ENCODE measurements at regions not wholly inside any gene's neighbourhood (a gene's known extent, or its start where the extent isn't known, plus 50 kb on each side); places are given as distances from the start of the nearest gene placed in this dataset.

DNA sequence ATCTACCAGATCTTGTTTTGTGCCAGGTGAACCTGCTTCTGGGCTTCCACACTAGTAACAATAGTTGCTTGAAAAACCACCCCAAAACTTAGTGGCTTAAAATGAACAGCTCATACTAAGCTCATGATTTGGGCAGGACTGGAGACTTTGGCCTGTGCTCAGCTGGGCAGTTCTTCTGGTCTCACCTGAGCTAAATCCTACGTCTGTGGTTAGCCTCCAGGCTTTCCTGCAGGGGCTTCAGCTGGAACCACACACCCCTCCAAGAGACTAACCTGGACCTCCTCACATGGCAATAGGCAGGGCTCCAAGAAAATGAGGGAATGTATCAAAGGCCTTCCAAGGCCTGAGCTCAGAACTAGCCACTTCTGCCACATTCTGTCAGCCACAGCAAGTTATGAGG is 144.1 kb downstream of the CD8B2 start:
- no peak for DNase-seq

DNA sequence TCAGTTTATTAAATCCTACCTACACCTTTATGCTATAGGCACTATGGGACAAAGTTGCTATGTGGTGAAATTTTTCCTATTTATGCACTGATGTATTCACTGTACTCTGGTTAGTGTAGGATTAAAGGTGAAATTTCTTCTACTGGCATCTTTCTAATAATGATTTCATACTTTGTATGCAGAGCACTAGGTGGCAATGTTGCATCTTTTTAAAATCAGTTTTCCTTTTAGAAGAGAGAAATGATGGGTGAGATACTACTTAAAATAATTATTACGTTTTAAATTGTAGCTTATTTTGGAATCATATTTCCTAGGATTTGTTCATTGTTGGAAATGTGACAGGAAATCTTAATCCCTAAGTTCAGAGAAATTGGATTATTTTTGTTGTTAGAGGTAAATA is 150.9 kb downstream of the CD8B2 start:
- no peak for DNase-seq

DNA sequence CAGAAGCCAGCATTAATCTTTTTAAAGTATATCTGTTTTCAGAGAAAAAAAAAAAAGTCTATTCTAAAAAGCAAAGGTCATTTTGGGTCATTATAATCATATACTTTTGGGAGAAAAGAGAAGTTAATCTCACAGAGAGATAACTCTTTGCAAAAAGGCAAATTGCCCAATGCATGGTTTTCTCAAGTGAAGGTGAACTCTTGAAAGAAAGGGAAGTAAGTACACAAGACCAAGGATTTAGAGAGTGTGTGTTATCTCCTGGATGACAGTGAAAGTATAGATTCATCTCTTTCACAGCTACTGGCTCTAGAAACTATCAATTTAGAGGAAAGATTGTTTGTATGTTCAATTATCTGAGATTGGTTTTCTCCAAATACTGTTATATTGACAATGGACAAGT is 151.4 kb downstream of the CD8B2 start:
- no peak for DNase-seq

DNA sequence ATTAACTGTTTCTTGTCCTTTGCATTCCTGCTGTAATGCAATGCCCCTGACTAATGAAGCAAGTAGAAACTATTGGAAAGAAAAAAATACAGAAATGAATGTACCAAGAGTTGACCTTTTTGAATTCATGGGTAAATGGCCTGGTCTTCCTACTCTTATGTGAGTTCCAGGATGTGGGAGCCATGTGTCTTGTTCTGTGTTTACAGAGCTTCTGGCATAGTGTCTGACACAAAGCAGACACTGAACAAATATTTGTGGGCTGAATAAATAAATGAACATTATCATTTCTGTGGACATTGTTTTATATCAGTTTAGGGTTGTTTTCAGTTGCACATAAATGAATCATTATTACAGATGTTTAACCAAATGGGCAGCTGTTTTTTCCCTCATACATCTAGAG is 155.5 kb downstream of the CD8B2 start:
- no peak for DNase-seq

DNA sequence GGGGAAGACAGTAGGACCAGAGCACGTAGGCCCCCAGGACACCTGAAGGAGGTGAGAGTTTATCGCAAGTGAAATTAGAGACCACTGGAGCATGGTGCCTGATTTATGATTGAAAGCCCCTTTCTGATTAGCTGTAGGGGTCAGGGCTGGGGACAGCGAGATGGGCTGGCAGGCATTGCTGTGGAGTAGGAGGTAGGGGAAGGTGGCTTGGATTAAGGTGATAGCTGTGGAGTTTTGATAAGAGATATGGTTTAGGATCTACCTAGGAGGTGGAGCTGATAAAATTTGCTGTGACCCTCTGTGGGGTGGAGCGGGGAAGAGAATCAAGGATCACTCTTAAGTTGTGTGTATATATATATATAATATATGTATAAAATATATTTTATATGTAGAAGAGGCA is 157.5 kb downstream of the CD8B2 start:
- DNase-seq = no peak

DNA sequence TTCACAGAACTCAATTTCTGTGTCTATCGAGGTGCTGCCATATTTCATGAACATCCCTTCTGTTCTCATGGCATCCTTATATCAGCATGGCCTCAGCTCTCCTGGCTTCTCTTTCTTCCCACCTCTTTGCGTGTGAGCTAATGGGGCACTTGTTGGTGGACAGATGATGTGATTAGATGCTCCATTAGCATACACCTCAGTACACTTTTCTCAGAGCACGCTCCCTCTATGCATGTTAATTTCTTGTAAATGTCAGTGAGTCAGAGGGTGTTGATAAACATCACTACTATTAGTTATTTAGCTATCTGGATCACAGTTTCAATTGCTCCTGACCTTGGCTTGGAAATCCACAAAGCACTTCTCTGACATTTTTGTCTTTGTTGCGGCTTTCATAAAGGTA is 159.4 kb downstream of the CD8B2 start:
- DNase-seq = no peak

DNA sequence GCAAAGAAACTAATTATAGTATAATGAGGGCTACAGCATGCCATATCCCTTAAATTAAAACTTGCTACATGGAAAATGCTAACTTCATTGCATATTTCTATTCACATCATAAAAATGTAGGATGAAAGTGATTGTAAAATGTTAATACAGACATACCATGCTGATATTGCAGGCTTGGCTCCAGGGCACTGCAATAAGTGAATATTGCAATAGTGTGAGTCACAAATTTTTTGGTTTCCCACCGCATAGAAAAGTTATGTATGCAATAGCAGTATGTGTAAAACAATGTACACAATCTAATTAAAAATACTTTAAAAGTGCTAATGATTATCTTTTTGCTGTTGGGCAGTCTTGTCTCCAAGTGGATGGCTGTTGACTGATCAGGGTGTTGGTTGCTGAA is 162.1 kb downstream of the CD8B2 start:
- no peak for DNase-seq

DNA sequence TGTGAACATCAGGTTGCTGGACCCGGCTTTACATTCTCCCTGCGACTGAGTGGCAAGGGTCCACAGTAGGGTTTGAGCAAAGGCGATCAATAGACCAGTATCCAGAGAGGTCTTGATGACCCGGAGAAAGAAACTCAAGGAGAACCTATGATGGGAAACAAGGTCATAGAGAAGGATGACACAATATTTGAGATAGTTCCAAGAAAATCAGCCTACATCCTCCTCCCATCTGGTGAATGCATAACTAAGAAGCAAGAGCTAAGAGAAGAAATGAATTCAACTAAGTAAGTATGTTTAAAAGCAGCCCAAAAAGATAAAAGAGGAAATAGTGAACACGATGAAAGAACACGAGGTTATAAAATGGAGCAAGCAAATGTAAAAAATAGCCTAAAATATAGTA is 166.3 kb downstream of the CD8B2 start:
- DNase-seq = no peak

DNA sequence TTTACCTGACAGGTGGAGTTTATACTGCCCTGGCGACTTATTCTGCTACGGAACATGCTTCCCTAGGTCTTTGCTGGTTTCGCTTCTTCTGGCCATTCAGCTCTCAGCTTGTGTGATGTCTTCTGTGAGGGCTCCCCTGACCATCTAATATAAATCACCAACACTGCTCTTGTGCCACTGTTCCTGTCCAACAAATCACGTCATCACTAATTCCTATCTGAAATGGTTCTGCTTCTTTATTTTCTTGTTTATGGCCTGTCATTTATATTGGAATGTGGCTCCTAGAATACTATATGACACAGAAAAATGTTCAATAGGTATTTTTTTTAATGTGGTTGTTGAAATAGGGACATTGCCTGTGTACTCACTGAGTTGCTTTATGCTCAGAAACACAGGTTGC is 171.5 kb downstream of the CD8B2 start:
- DNase-seq = no peak

DNA sequence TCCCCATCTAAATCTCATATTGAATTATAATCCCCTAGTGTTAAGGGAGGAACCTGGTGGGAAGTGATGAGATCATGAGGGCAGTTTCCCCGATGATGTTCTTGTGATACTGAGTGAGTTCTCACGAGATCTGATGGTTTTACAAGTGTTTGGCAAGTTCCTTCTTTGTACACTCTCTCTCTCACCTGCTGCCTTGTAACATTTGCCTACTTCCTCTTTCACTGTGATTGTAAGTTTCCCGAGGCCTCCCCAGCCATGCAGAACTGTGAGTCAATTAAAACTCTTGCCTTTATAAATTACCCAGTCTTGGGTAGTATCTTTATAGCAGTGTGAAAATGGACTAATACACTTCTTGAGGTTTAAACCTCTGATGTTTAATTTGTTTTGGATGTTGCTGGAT is 177.5 kb downstream of the CD8B2 start:
- no peak for DNase-seq

DNA sequence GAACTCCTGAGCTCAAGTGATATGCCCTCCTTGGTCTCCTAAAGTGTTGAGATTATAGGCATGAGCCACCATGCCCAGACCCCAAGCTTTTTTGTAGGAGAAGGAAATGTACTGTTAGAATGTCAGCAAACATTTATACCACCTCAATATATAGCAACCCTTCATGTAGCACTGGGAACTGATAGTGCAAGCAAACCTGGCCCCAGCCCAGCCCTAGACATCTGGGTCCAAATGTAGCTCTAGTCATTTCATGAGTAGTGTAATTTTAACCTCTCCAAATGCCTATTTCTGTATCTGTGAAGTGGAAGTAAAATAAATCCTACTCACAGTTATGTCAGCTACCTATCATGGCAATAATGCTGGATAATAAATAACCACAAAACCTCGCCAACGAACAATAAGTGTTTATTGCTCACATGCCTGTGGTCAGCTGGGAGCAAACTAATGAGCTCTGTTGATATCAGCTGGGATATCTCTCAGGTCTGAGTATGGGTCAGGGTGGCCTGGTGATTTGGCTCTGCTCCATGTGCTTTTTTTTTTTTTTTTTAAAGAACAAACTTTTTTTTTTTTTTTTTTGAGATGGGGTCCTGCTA is 180.4 kb downstream of the CD8B2 start:
- DNase-seq = no peak

DNA sequence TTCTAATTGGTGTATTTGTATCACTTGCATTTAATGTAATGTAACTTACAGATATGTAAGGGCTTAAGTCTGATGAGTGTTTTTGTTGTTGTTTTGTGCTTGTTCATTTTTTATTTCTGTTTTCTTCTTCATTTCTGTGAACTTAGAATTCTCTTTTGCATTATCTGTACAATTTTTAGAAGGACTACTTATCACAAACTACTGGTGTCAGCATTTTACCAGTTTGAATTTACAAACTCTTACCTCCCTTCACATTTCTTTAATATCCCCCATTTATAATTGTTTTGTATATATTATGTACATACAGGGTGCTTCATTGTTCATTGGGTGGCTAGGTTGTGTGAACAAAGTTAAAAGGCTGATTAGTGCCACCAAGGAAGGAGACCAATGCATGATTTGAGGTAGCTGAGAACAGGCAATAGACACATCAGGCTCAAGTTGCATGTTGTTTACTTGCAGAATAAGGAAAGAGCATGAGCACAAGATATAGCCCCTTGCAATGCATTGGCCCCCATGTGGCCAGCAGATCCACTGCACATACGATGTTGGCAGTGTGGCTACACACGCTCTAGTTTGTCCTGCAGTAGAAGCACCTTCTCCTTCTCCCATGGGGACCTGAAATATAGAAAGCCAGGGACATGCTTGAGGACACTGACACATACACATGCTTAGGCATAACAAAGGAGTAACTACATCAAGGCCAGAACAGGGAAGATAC is 198.2 kb downstream of the CD8B2 start:
- no peak for DNase-seq

DNA sequence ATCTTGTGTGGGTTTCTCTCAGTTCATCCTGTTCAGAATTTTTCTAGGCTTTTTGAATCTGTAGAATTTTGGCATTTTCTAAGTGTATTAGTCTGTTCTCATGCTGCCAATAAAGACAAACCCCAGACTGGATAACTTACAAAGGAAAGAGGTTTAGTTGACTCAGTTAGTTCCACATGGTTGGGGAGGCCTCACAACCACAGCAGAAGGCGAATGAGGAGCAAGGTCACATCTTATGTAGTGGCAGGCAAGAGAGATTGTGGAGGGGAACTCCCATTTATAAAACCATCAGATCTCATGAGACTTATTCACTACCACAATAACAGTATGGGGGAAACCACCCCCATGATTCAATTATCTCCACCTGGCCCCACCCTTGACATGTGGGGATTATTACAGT is 199.2 kb downstream of the ST6GAL2 start:
- DNase-seq = no peak

DNA sequence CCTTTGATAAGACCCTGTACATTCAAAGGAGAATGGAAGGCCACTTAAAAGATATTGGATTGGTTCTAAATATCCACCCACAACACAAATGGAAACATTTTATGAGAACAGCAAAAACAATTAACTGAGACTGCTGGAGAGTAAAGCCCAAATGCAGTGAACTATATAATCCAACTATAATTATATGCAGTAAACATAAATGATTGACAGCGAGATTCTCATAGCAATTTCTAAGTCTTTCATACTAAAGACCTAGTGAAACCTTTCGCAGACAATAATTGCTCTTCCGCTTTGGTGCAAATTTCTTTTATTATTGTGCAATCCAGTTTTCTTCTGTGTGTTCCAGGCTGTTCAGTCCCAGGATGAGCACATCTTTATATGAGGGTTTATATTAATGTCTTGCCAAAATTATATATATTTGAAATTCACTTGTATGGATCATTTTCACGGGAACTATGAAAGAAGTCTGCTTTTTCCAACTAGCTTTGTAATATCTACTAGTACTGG is 190.9 kb downstream of the ST6GAL2 start:
- no peak for DNase-seq

DNA sequence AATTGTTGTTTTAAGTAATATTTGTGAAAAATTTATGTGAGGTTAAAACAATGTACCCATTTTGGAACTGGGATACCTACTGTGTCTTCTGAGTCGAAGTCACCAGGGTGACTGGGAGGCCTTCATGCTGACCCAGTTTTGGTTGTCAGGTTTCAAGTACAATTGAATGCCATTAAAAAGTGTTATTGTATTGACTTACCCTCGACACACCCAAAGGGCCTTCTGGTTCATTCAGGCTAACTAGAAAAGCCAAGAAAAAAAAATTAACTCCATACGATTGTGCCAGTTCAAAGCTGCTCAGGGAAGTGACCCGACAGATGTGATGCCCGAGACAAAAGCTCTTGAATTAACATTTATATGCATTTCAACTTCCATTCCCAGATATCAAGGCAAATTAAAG is 190.0 kb downstream of the ST6GAL2 start:
- DNase-seq = no peak

DNA sequence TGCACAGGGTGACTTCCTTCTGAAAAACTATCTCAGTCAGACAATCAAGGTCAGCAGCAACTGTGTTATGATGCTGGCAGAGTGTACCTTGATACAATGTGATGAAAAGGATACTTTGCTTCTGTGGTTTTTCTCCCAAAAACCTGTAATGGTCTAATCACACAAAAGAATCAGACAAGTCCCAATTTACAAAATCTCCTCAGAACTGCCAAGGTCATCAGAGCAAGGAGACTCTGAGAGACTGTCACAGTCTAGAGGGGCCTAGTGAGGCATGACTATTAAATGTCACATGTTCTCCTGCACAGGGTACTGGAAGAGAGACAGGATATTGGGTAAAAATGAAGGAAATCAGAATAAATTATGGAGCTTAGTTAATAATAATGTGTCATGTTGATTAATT is 185.4 kb downstream of the ST6GAL2 start:
- no peak for DNase-seq

DNA sequence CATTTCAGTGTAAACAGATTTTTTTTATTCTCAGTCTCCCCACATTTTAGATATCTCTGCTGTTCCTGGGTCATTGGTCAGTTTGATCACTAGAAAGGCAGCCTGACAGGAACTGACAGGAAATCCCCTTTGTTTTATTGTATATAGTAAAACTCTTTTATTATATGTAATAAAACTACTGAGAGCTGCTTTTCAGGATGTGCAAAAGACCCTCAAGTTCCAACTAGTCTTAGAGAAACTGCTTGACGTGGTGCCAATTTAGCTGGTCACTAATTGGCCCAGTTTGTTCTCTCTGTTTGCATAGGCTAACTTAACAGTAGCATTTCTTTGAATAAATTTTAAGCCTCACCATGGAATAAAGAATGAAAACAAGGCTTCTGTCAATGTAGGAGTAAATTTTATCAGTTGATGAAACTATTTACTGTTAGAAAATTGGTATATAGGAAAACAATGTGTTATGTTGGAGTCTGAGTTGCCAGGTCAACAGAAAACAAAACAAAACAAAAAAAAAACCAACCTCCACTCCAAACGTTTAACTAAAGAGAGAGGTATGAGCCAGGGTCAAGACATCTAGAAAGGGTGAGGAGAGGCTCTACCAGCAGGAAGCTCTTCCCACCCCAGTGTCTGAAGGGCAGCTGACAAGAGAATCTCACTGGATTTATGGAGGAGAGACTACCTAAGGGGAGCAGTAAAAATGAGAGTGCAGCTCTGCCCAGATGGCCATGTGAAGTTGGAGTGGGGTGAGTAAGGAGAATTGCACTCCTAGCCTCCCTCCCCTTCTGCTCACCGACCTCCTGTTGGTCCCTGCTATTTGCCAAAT is 184.6 kb downstream of the ST6GAL2 start:
- DNase-seq = no peak

DNA sequence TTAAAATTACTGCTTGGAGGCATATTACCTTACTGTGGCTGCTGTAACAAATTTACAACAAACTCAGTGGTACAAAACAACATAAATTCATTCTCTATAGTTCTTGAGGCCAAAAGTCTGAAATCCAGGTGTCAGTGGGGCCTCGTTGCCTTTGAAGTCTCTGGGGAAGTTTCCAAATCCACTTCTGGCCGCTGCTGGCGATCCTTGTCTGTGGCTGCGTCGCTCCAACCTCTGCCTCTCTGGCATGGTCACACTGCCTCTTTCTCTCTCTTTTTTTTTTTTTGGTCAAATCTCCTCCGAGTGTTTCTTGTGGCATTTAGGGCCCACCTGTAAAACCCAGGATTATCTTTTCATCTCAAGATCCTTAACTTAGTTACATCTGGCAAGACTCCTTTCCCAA is 182.8 kb downstream of the ST6GAL2 start:
- no peak for DNase-seq

DNA sequence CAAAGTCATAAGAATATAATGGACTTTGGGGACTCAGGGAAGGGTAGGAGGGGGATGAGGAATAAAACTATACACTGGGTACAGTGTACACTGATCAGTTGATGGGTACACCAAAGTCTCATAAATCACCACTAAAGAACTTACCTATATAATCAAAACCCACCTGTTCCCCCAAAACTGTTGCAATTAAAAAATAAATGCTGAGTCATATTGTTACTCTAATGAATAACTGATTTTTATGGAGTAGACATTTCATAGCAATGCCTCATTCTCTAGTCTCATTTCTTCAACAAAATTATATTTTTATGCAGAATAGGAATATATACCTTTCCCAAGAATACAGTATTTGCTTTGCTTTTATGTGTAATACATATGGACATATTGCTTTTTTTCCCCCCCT is 181.2 kb downstream of the ST6GAL2 start:
- DNase-seq = no peak

DNA sequence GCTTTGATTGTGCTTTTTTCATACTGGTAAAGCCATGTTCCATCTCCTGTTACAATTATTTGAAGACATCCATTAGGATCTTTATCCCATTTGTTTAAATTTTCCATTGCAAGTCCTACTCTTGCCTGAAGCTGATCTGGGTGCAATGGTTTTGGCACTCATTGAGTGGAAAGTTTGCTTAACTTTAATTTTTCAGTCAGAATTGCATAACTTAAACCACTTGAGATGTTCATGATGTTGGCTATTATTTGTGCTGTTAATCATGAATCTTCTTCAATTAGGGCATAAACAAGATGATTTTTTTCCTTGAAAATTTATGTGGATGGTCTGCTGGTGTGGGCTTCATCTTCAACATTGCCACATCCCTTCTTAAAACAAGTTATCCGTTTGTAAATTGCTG is 180.1 kb downstream of the ST6GAL2 start:
- DNase-seq = no peak

DNA sequence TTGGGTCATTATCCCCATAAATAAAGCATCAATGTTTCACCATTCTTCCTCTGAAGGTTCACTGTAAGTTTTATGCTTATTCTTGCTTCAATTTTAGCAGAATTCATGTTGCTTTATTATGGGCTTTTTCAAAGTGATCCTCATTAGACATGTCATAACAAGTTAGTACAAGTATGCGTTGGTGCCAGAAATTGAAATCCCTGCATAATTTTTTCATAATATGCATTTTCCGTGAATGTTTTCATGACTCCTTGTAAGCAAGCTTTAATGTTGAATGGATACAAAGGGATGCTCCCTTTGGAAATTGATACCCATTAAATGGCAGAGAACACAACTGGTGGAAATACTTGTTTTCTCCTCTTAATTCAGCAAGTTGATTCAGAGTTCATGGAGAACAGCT is 179.7 kb downstream of the ST6GAL2 start:
- DNase-seq = no peak

DNA sequence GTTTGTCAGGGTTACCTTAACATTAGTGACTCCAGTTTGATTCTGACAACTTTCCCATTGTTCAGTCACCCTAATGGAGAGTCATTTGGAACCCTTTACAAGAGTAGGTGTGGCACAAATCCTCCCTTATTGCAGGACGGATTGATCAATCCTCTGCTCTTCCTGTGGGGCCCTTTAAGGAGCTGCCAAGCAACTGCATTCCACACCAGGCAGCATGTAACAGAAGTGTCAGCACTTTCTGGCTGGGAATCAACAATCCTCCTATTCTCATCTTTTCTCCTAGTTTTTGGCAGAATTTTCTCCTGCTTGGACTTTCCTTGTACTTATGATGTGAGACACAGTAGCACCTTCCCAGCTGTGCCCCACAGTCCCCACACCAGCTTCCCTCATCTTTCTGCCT is 177.8 kb downstream of the ST6GAL2 start:
- DNase-seq = no peak

DNA sequence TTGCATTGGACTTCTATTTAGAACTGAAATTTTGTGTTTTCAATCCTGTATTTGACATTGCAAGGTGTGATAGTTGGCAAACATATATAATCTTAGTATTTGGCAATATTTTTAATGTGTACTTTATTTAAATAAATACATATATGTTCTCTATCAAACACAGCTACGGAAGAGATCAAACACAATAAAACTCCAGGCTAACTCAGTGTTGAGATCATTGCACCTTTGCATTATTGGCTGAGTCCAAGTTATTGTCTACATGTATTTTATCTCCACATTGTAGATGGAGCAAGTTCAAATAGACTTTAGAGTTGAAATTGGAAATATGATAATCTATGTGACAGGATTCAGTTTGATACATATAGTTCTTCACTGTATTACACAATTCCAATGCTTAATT is 176.7 kb downstream of the ST6GAL2 start:
- DNase-seq = no peak

DNA sequence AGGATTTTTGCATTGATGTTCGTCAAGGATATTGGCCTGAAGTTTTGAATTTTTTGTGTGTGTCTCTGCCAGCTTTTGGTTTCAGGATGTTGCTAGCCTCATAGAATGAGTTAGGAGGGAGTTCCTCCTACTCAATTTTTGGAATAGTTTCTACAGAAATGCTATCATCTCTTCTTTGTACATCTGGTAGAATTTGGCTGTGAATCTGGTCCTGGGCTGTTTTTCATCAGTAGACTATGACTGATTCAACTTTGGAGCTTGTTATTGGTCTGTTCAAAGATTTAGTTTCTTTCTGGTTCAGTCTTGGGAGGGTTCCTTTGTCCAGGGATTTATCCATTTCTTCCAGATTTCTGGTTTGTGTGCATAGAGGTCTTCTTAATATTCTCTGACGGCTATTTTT is 166.7 kb downstream of the ST6GAL2 start:
- DNase-seq = no peak
